ENCODE measurements at regions not wholly inside any gene's neighbourhood (a gene's known extent, or its start where the extent isn't known, plus 50 kb on each side); places are given as distances from the start of the nearest gene placed in this dataset.
A peak's percentile ranks its signal among the peaks of the same experiment; 100 is the strongest.

GRCh38 chr17:36722121-36722902, 120.9 kb downstream of the MRM1 start:
- no peak for DNase-seq (ENCODE audit: low read depth)
- peak overlapping the region; percentile 32 for H3K4me3 ChIP-seq (ENCODE audit: low read depth, low read length)
- no peak for TF ChIP-seq CTCF (IDR thresholded peaks at IDR 0.05; ENCODE audit: low read depth, low read length, missing control alignments)
- in situ Hi-C loops (cut with HindIII; ENCODE audit: low sequenced_read_pairs): no loop called here

GRCh38 chr17:36722903-36723263, 121.5 kb downstream of the MRM1 start:
- no peak overlapping the region for H3K4me3 ChIP-seq (ENCODE audit: low read depth, low read length)
- TF ChIP-seq CTCF (IDR thresholded peaks at IDR 0.05; ENCODE audit: low read depth, low read length, missing control alignments): no peak
- in situ Hi-C loops (cut with HindIII; ENCODE audit: low sequenced_read_pairs): no loop called here
- no peak for DNase-seq (ENCODE audit: low read depth)

- DNase-seq (ENCODE audit: low read depth): no peak
- no peak overlapping the region for H3K4me3 ChIP-seq (ENCODE audit: low read depth, low read length)
- in situ Hi-C loops (cut with HindIII; ENCODE audit: low sequenced_read_pairs): no loop called here
- no peak for TF ChIP-seq CTCF (IDR thresholded peaks at IDR 0.05; ENCODE audit: low read depth, low read length, missing control alignments)
These were observed 122.2 kb downstream of the MRM1 start for GRCh38 chr17:36723459-36724025.

- no peak for TF ChIP-seq CTCF (IDR thresholded peaks at IDR 0.05; ENCODE audit: low read depth, low read length, missing control alignments)
- in situ Hi-C loops (cut with HindIII; ENCODE audit: low sequenced_read_pairs): no loop called here
- no peak for DNase-seq (ENCODE audit: low read depth)
These were observed 124.8 kb downstream of the MRM1 start for GRCh38 chr17:36726199-36726598.

GRCh38 chr17:36727052-36727451, 125.7 kb downstream of the MRM1 start:
- no peak for TF ChIP-seq CTCF (IDR thresholded peaks at IDR 0.05; ENCODE audit: low read depth, low read length, missing control alignments)
- no peak for DNase-seq (ENCODE audit: low read depth)
- in situ Hi-C loops (cut with HindIII; ENCODE audit: low sequenced_read_pairs): no loop called here
- no peak overlapping the region for H3K4me3 ChIP-seq (ENCODE audit: low read depth, low read length)

More at GRCh38 chr17:36726199-36726598, 124.8 kb downstream of the MRM1 start:
- H3K4me3 ChIP-seq (ENCODE audit: low read depth, low read length): no peak overlapping the region

GRCh38 chr17:36727577-36727976, 126.2 kb downstream of the MRM1 start:
- in situ Hi-C loops (cut with HindIII; ENCODE audit: low sequenced_read_pairs): no loop called here
- no peak for TF ChIP-seq CTCF (IDR thresholded peaks at IDR 0.05; ENCODE audit: low read depth, low read length, missing control alignments)
- H3K4me3 ChIP-seq (ENCODE audit: low read depth, low read length): no peak overlapping the region
- no peak for DNase-seq (ENCODE audit: low read depth)

All from astrocyte of the cerebellum (primary cell).